ENCODE measurements at regions not wholly inside any gene's neighbourhood (a gene's known extent, or its start where the extent isn't known, plus 50 kb on each side); places are given as distances from the start of the nearest gene placed in this dataset.

- intact Hi-C loops (cut with micrococcal nuclease; ENCODE audit: unreplicated experiment): no loop called here
- Mint-ChIP-seq H3K4me1 (ENCODE audit: low read depth, unreplicated experiment) (no peaks in the 10 kb centered on the region), H3K9me3 (ENCODE audit: low read depth, unreplicated experiment) (no peaks in the 10 kb centered on the region), H3K27me3 (ENCODE audit: unreplicated experiment) (no peaks in the 10 kb centered on the region), H3K4me3 (ENCODE audit: low read depth, unreplicated experiment) (no peak overlapping the region), H3K27ac (ENCODE audit: unreplicated experiment) (no peak overlapping the region), H3K36me3 (ENCODE audit: insufficient read depth, unreplicated experiment) (no peaks in the 10 kb centered on the region)
- BruUV-seq (replicated peaks): no TSS peak
- DNase-seq: no peak
- TF ChIP-seq CTCF (IDR thresholded peaks at IDR 0.05; ENCODE audit: unreplicated experiment): no peak
- CTCF ChIA-PET: no interaction called here
Measured at GRCh38 chr5:91645347-91645746, 262.2 kb upstream of the ARRDC3 start.

GRCh38 chr5:91643797-91644196, 260.7 kb upstream of the ARRDC3 start:
- Mint-ChIP-seq H3K27me3 (ENCODE audit: unreplicated experiment) (no peaks in the 10 kb centered on the region), H3K4me1 (ENCODE audit: low read depth, unreplicated experiment) (no peaks in the 10 kb centered on the region), H3K36me3 (ENCODE audit: insufficient read depth, unreplicated experiment) (no peaks in the 10 kb centered on the region), H3K9me3 (ENCODE audit: low read depth, unreplicated experiment) (no peaks in the 10 kb centered on the region), H3K4me3 (ENCODE audit: low read depth, unreplicated experiment) (no peak overlapping the region), H3K27ac (ENCODE audit: unreplicated experiment) (no peak overlapping the region)
- CTCF ChIA-PET: no interaction called here
- intact Hi-C loops (cut with micrococcal nuclease; ENCODE audit: unreplicated experiment): loop anchor here (5.0 kb wide), 4 partner anchors 284 to 664 kb away; no protein-coding TSS in a partner anchor
- TF ChIP-seq CTCF (IDR thresholded peaks at IDR 0.05; ENCODE audit: unreplicated experiment): no peak
- BruUV-seq (replicated peaks): no TSS peak
- no peak for DNase-seq

GRCh38 chr5:91642581-91642980, 259.5 kb upstream of the ARRDC3 start:
- TF ChIP-seq CTCF (IDR thresholded peaks at IDR 0.05; ENCODE audit: unreplicated experiment): no peak
- Mint-ChIP-seq H3K4me3 (ENCODE audit: low read depth, unreplicated experiment) (no peak overlapping the region), H3K27ac (ENCODE audit: unreplicated experiment) (no peak overlapping the region), H3K4me1 (ENCODE audit: low read depth, unreplicated experiment) (no peaks in the 10 kb centered on the region), H3K9me3 (ENCODE audit: low read depth, unreplicated experiment) (no peaks in the 10 kb centered on the region), H3K27me3 (ENCODE audit: unreplicated experiment) (no peaks in the 10 kb centered on the region), H3K36me3 (ENCODE audit: insufficient read depth, unreplicated experiment) (no peaks in the 10 kb centered on the region)
- intact Hi-C loops (cut with micrococcal nuclease; ENCODE audit: unreplicated experiment): loop anchor here (5.0 kb wide), 4 partner anchors 285 to 665 kb away; no protein-coding TSS in a partner anchor
- no TSS peak for BruUV-seq (replicated peaks)
- no peak for DNase-seq
- CTCF ChIA-PET: interaction anchor here (1.1 to 2.0 kb wide), 4 partner anchors 9 to 580 kb away, joined by 3 to 9 read pairs (median 5); no protein-coding TSS in a partner anchor

- H3K27ac Mint-ChIP-seq (ENCODE audit: unreplicated experiment): no peak overlapping the region
- intact Hi-C loops (cut with micrococcal nuclease; ENCODE audit: unreplicated experiment): loop anchor here (5.0 kb wide), 4 partner anchors 285 to 665 kb away; no protein-coding TSS in a partner anchor
- CTCF ChIA-PET: interaction anchor here (0.6 to 2.0 kb wide), 7 partner anchors 9 to 1169 kb away, joined by 3 to 9 read pairs (median 5); no protein-coding TSS in a partner anchor
- H3K4me3 Mint-ChIP-seq (ENCODE audit: low read depth, unreplicated experiment): no peak overlapping the region
- H3K36me3 Mint-ChIP-seq (ENCODE audit: insufficient read depth, unreplicated experiment): no peaks in the 10 kb centered on the region
- no TSS peak for BruUV-seq (replicated peaks)
- peak; percentile 70 for TF ChIP-seq CTCF (IDR thresholded peaks at IDR 0.05; ENCODE audit: unreplicated experiment)
- DNase-seq: no peak
- H3K9me3 Mint-ChIP-seq (ENCODE audit: low read depth, unreplicated experiment): no peaks in the 10 kb centered on the region
- H3K4me1 Mint-ChIP-seq (ENCODE audit: low read depth, unreplicated experiment): no peaks in the 10 kb centered on the region
- H3K27me3 Mint-ChIP-seq (ENCODE audit: unreplicated experiment): no peaks in the 10 kb centered on the region
Measured at GRCh38 chr5:91641730-91642350, 258.7 kb upstream of the ARRDC3 start.
